IMR-90 (cell line): ENCODE measurements at regions not wholly inside any gene's neighbourhood (a gene's known extent, or its start where the extent isn't known, plus 50 kb on each side); places are given as distances from the start of the nearest gene placed in this dataset.

Source experiments
- ATAC-seq: fragments of 200-7000 bp; cut with Tn5 transposase; 2 replicates; pipeline ENCODE4 v1.9.1; 2020; ENCODE audit warnings: low read depth, mild to moderate bottlenecking, moderate library complexity
- BruUV-seq: library from RNA; stranded (reverse); fragments of 400-500 nt; replicated peaks from 2 replicates; lab custom pipeline; 2021; lab: Mats Ljungman, UMichigan
- CTCF ChIA-PET: fragments of 300-600 bp; formaldehyde crosslinking; extraction: SDS; loops from one replicate; lab custom pipeline; 2021; ENCODE audit warnings: antibody characterized with exemption; lab: Yijun Ruan, JAX
- POLR2A ChIA-PET: fragments of 300-600 bp; sonication (Branson Sonifier 250); formaldehyde crosslinking; loops from one replicate; lab custom pipeline; 2022; ENCODE audit warnings: antibody characterized with exemption; ENCODE audit not compliant: unreplicated experiment; lab: Charles Lee
- DNase-seq: peaks from one replicate; pipeline ENCODE4 v3.0.0; 2013
- H2AFZ ChIP-seq: replicated peaks from 2 replicates; pipeline ENCODE3; 2013; ENCODE audit warnings: low read length, mild to moderate bottlenecking; ENCODE audit not compliant: poor library complexity
- H2AK5ac ChIP-seq: 2 replicates; pipeline ENCODE4 v1.6.1; 2013; ENCODE audit warnings: low read depth, low read length, inconsistent platforms
- H2AK9ac ChIP-seq: replicated peaks from 2 replicates; pipeline ENCODE3; 2013; ENCODE audit warnings: mild to moderate bottlenecking, low read depth, low read length, moderate library complexity; ENCODE audit not compliant: poor library complexity
- H2BK120ac ChIP-seq: 2 replicates; pipeline ENCODE4 v1.6.1; 2013; ENCODE audit warnings: low read depth, low read length, inconsistent platforms
- H2BK15ac ChIP-seq: 3 replicates; pipeline ENCODE4 v1.6.1; 2013; ENCODE audit warnings: low read depth, low read length, inconsistent platforms
- H2BK20ac ChIP-seq: 2 replicates; pipeline ENCODE4 v1.6.1; 2013; ENCODE audit warnings: low read depth, mild to moderate bottlenecking, inconsistent platforms, low read length, moderate library complexity
- H2BK5ac ChIP-seq: 2 replicates; pipeline ENCODE4 v1.6.1; 2013; ENCODE audit warnings: mild to moderate bottlenecking, low read depth, low read length, inconsistent platforms; ENCODE audit not compliant: poor library complexity, severe bottlenecking
- H3K14ac ChIP-seq: replicated peaks from 2 replicates; pipeline ENCODE4 v1.6.1; 2013; ENCODE audit warnings: low read depth, low read length, inconsistent platforms
- H3K18ac ChIP-seq: 2 replicates; pipeline ENCODE4 v1.6.1; 2013; ENCODE audit warnings: low read depth, low read length, control low read depth
- H3K23ac ChIP-seq: 2 replicates; pipeline ENCODE4 v1.6.1; 2013; ENCODE audit warnings: low read depth, low read length, inconsistent platforms
- H3K27ac ChIP-seq: 2 replicates; pipeline ENCODE4 v1.5.1; 2013; ENCODE audit warnings: mild to moderate bottlenecking, control low read depth, low read length; ENCODE audit not compliant: insufficient read depth
- H3K27me3 ChIP-seq: 2 replicates; pipeline ENCODE4 v1.6.1; 2013; ENCODE audit warnings: low read length; ENCODE audit not compliant: control insufficient read depth, insufficient read depth
- H3K36me3 ChIP-seq: 2 replicates; pipeline ENCODE4 v1.6.1; 2013; ENCODE audit warnings: low read length, mixed read lengths; ENCODE audit not compliant: control insufficient read depth, insufficient read depth
- H3K4ac ChIP-seq: 2 replicates; pipeline ENCODE4 v1.6.1; 2013; ENCODE audit warnings: low read depth, low read length, inconsistent platforms
- H3K4me1 ChIP-seq: 2 replicates; pipeline ENCODE4 v1.6.1; 2013; ENCODE audit warnings: low read length, mixed read lengths; ENCODE audit not compliant: control insufficient read depth, insufficient read depth
- H3K4me2 ChIP-seq: 2 replicates; pipeline ENCODE4 v1.6.1; 2013; ENCODE audit warnings: low read depth, mild to moderate bottlenecking, control low read depth, low read length, moderate library complexity
- H3K4me3 ChIP-seq: 2 replicates; pipeline ENCODE4 v1.5.1; 2013; ENCODE audit warnings: low read depth, mild to moderate bottlenecking, control low read depth, low read length, moderate library complexity; ENCODE audit not compliant: insufficient read depth
- H3K56ac ChIP-seq: 2 replicates; pipeline ENCODE4 v1.6.1; 2013; ENCODE audit warnings: low read length, inconsistent platforms; ENCODE audit not compliant: insufficient read depth; ENCODE audit errors: extremely low read depth
- H3K79me1 ChIP-seq, 2 experiments: 2 replicates each; pipeline ENCODE4 v1.6.1; 2013; ENCODE audit warnings: low read length in 2 of 2, inconsistent platforms in 1 of 2, low read depth in 1 of 2
- H3K9ac ChIP-seq: 2 replicates; pipeline ENCODE4 v1.6.1; 2013; ENCODE audit warnings: low read depth, low read length, control low read depth
- H3K9me1 ChIP-seq: 2 replicates; pipeline ENCODE4 v1.6.1; 2013; ENCODE audit warnings: low read length, inconsistent platforms; ENCODE audit not compliant: insufficient read depth
- H3K9me3 ChIP-seq: 2 replicates; pipeline ENCODE4 v1.6.1; 2013; ENCODE audit warnings: low read length; ENCODE audit not compliant: control insufficient read depth, insufficient read depth
- H4K20me1 ChIP-seq: 2 replicates; pipeline ENCODE4 v1.6.1; 2013; ENCODE audit warnings: low read length, inconsistent platforms; ENCODE audit not compliant: insufficient read depth
- H4K5ac ChIP-seq: 2 replicates; pipeline ENCODE4 v1.6.1; 2013; ENCODE audit warnings: mild to moderate bottlenecking, low read depth, low read length, control low read depth
- H4K8ac ChIP-seq, 2 experiments: 2 replicates each; pipeline ENCODE4 v1.6.1; 2013; ENCODE audit warnings: low read depth in 2 of 2, low read length in 2 of 2, control low read depth in 1 of 2, inconsistent platforms in 1 of 2
- H4K91ac ChIP-seq: 2 replicates; pipeline ENCODE4 v1.6.1; 2013; ENCODE audit warnings: low read depth, low read length, inconsistent platforms; ENCODE audit not compliant: insufficient read depth
- MXI1 ChIP-seq: IDR thresholded peaks from 2 replicates; pipeline ENCODE4 v1.6.1; 2012; ENCODE audit warnings: low read depth, mild to moderate bottlenecking, low read length, moderate library complexity, borderline replicate concordance
- POLR2A ChIP-seq: IDR thresholded peaks from 2 replicates; pipeline ENCODE4 v1.6.1; 2012; ENCODE audit warnings: mild to moderate bottlenecking, low read depth, low read length
- WGBS, 2 experiments: methylation state at CpG; one replicate each; pipeline versions ENCODE4 v1.1.5 to v1.1.7; 2013; ENCODE audit warnings: missing lambda C conversion rate in 2 of 2; ENCODE audit not compliant: insufficient read length in 1 of 2; ENCODE audit errors: extremely low coverage in 2 of 2; 5-methylcytosine and 5-hydroxymethylcytosine counted together
- dilution Hi-C: fragments of 300-500 bp; cut with HindIII; formaldehyde crosslinking; loops from one replicate; pipeline ENCODE4 v1.14.3; 2018; ENCODE audit warnings: low sequenced_read_pairs; ENCODE audit not compliant: unreplicated experiment
- in situ Hi-C: fragments of 300-500 bp; cut with MboI; formaldehyde crosslinking; loops from 3 replicates; pipeline ENCODE4 v1.14.3; 2019; ENCODE audit warnings: low sequenced_read_pairs, inconsistent platforms, mixed read lengths
- intact Hi-C: fragments of 100-400 bp; cut with micrococcal nuclease; formaldehyde crosslinking; loops from 2 replicates; pipeline ENCODE4 v1.10.0; 2022
- TF ChIP-seq, protein P1 (sequence below): conservative IDR thresholded peaks from 2 replicates; pipeline ENCODE4 v1.5.1; 2012; ENCODE audit warnings: mild to moderate bottlenecking, low read depth, low read length, improper control_type of control experiment

DNA sequence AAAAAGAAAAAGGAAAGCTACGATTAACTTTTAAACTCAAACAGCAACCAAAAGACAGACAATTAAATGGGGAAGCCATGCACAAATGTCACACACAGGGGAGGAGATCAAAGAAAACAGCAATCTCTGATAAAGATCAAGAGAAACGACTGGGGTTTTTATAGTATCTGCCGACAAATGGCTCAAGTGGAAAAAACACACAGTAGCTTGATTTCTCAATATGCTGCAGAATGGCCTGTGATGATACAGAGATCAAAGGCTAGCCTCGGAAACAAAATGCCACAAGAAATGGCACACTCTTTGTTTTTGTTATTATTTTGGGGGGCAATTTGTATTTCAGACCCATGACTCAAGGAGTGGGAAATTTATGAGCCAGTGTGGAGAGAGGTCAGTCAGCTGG lies 126.1 kb downstream of the TEX36 start:
- no peak overlapping the region for H4K8ac ChIP-seq
- H3K18ac ChIP-seq = no peak overlapping the region
- no peaks in the 10 kb centered on the region for H3K9me3 ChIP-seq
- ATAC-seq (no peak), DNase-seq (no peak)
- dilution Hi-C loops (no loop called here), intact Hi-C loops (no loop called here), in situ Hi-C loops (no loop called here)
- TF ChIP-seq, protein P1, sequence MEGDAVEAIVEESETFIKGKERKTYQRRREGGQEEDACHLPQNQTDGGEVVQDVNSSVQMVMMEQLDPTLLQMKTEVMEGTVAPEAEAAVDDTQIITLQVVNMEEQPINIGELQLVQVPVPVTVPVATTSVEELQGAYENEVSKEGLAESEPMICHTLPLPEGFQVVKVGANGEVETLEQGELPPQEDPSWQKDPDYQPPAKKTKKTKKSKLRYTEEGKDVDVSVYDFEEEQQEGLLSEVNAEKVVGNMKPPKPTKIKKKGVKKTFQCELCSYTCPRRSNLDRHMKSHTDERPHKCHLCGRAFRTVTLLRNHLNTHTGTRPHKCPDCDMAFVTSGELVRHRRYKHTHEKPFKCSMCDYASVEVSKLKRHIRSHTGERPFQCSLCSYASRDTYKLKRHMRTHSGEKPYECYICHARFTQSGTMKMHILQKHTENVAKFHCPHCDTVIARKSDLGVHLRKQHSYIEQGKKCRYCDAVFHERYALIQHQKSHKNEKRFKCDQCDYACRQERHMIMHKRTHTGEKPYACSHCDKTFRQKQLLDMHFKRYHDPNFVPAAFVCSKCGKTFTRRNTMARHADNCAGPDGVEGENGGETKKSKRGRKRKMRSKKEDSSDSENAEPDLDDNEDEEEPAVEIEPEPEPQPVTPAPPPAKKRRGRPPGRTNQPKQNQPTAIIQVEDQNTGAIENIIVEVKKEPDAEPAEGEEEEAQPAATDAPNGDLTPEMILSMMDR = no peak
- TF ChIP-seq POLR2A (no peak), MXI1 (no peak)
- H2BK15ac ChIP-seq = no peak overlapping the region
- no peak overlapping the region for H2BK20ac ChIP-seq
- H2AK5ac ChIP-seq = no peak overlapping the region
- H2BK120ac ChIP-seq = no peak overlapping the region
- no peak overlapping the region for H3K4me3 ChIP-seq
- H4K91ac ChIP-seq = no peak overlapping the region
- no peaks in the 10 kb centered on the region for H3K79me1 ChIP-seq
- H4K20me1 ChIP-seq = no peaks in the 10 kb centered on the region
- H3K27ac ChIP-seq = no peak overlapping the region
- H3K9ac ChIP-seq = no peak overlapping the region
- H3K36me3 ChIP-seq = no peaks in the 10 kb centered on the region
- H3K9me1 ChIP-seq = no peaks in the 10 kb centered on the region
- H2AK9ac ChIP-seq = no peak overlapping the region
- 0% methylated on average over 1 of the region's 4 CpGs; no CpG with 5 or more reads in 1 of the 2 experiments for WGBS, 2 experiments
- ChIA-PET POLR2A (no interaction called here), CTCF (no interaction called here)
- no TSS peak for BruUV-seq
- H4K5ac ChIP-seq = no peak overlapping the region
- H3K4ac ChIP-seq = no peak overlapping the region
- H3K56ac ChIP-seq = no peak overlapping the region
- no peak overlapping the region for H3K14ac ChIP-seq
- H3K27me3 ChIP-seq = no peaks in the 10 kb centered on the region
- no peak overlapping the region for H2BK5ac ChIP-seq
- no peak overlapping the region for H2AFZ ChIP-seq
- H3K23ac ChIP-seq = no peak overlapping the region
- H3K4me1 ChIP-seq = no peaks in the 10 kb centered on the region
- no peak overlapping the region for H3K4me2 ChIP-seq
